Suprapubic skin (tissue), 4 donors: ENCODE measurements at regions not wholly inside any gene's neighbourhood (a gene's known extent, or its start where the extent isn't known, plus 50 kb on each side); places are given as distances from the start of the nearest gene placed in this dataset.

Source experiments
- DNase-seq, 2 donors: peaks; one replicate each; pipeline ENCODE4 v3.0.0-alpha.2; 2019; ENCODE audit warnings: low spot score in 2 of 2
- H3K27ac ChIP-seq: fragments of 200-600 bp; sonication (generic); one replicate; pipeline ENCODE4 v1.5.1; 2019
- H3K27me3 ChIP-seq: fragments of 200-600 bp; sonication (generic); one replicate; pipeline ENCODE4 v1.5.1; 2019
- H3K36me3 ChIP-seq: fragments of 200-600 bp; sonication (generic); one replicate; pipeline ENCODE4 v1.5.1; 2019
- H3K4me1 ChIP-seq: fragments of 200-600 bp; sonication (generic); one replicate; pipeline ENCODE4 v1.5.1; 2019
- H3K4me3 ChIP-seq: fragments of 200-600 bp; sonication (generic); one replicate; pipeline ENCODE4 v1.5.1; 2019; ENCODE audit warnings: mild to moderate bottlenecking
- H3K9me3 ChIP-seq: fragments of 200-600 bp; sonication (generic); one replicate; pipeline ENCODE4 v1.5.1; 2019
- CTCF ChIP-seq, 2 donors: fragments of 200-600 bp in 1 of 2; fragments of 450-650 bp in 1 of 2; sonication (generic) in 1 of 2; IDR thresholded peaks; one replicate each; pipeline ENCODE4 v1.5.1; 2016 to 2019; ENCODE audit warnings: antibody characterized with exemption in 2 of 2, mild to moderate bottlenecking in 1 of 2, moderate library complexity in 1 of 2
- EP300 ChIP-seq: sonication (generic); formaldehyde crosslinking; IDR thresholded peaks from one replicate; pipeline ENCODE4 v1.6.1; 2017; ENCODE audit warnings: antibody characterized with exemption
- POLR2A ChIP-seq, 2 donors: fragments of 450-650 bp; IDR thresholded peaks; one replicate each; pipeline ENCODE4 v1.6.1; 2017; ENCODE audit warnings: antibody characterized with exemption in 2 of 2, mild to moderate bottlenecking in 2 of 2, moderate library complexity in 2 of 2
- POLR2AphosphoS5 ChIP-seq, 3 donors: sonication (generic); formaldehyde crosslinking; IDR thresholded peaks; one replicate each; pipeline ENCODE4 v1.6.1; 2017; ENCODE audit warnings: antibody characterized with exemption in 3 of 3
- WGBS: methylation state at CpG from one replicate; pipeline ENCODE4 v1.1.5; 2018; 5-methylcytosine and 5-hydroxymethylcytosine counted together

- no peak for DNase-seq
- Histone ChIP-seq H3K27me3 (no peaks in the 10 kb centered on the region), H3K9me3 (no peaks in the 10 kb centered on the region), H3K36me3 (no peaks in the 10 kb centered on the region), H3K27ac (no peak overlapping the region), H3K4me3 (no peak overlapping the region), H3K4me1 (no peaks in the 10 kb centered on the region)
- WGBS = 91% methylated on average over 1 of the region's 1 CpG
- TF ChIP-seq EP300 (no peak), POLR2AphosphoS5 (IDR thresholded peaks at IDR 0.05) (no peak), CTCF (IDR thresholded peaks at IDR 0.05) (no peak), POLR2A (IDR thresholded peaks at IDR 0.05) (no peak)
Observed at GRCh38 chr3:20327889-20328288, 141.9 kb upstream of the SGO1 start.

GRCh38 chr3:20326541-20326940 lies 140.5 kb upstream of the SGO1 start:
- Histone ChIP-seq H3K27ac (no peak overlapping the region), H3K4me1 (no peaks in the 10 kb centered on the region), H3K4me3 (no peak overlapping the region), H3K36me3 (no peaks in the 10 kb centered on the region), H3K9me3 (no peaks in the 10 kb centered on the region), H3K27me3 (no peaks in the 10 kb centered on the region)
- WGBS = 100% methylated on average over 1 of the region's 1 CpG
- DNase-seq = no peak
- TF ChIP-seq EP300 = no peak
- TF ChIP-seq POLR2AphosphoS5 (IDR thresholded peaks at IDR 0.05) = no peak
- no peak for TF ChIP-seq CTCF (IDR thresholded peaks at IDR 0.05)
- no peak for TF ChIP-seq POLR2A (IDR thresholded peaks at IDR 0.05)

GRCh38 chr3:20325563-20325962 lies 139.6 kb upstream of the SGO1 start:
- Histone ChIP-seq H3K27me3 (no peaks in the 10 kb centered on the region), H3K4me1 (no peaks in the 10 kb centered on the region), H3K27ac (no peak overlapping the region), H3K36me3 (no peaks in the 10 kb centered on the region), H3K9me3 (no peaks in the 10 kb centered on the region), H3K4me3 (no peak overlapping the region)
- TF ChIP-seq POLR2A (IDR thresholded peaks at IDR 0.05) (no peak), EP300 (no peak), POLR2AphosphoS5 (IDR thresholded peaks at IDR 0.05) (no peak), CTCF (IDR thresholded peaks at IDR 0.05) (no peak)
- DNase-seq = no peak
- 100% methylated on average over 1 of the region's 1 CpG for WGBS

- H3K9me3 ChIP-seq = no peaks in the 10 kb centered on the region
- H3K36me3 ChIP-seq = no peaks in the 10 kb centered on the region
- WGBS = 52% methylated on average over 1 of the region's 1 CpG
- H3K4me3 ChIP-seq = no peak overlapping the region
- no peaks in the 10 kb centered on the region for H3K4me1 ChIP-seq
- no peak for DNase-seq
- H3K27me3 ChIP-seq = no peaks in the 10 kb centered on the region
- H3K27ac ChIP-seq = no peak overlapping the region
- no peak for TF ChIP-seq POLR2AphosphoS5 (IDR thresholded peaks at IDR 0.05)
- TF ChIP-seq POLR2A (IDR thresholded peaks at IDR 0.05) = no peak
- TF ChIP-seq EP300 = no peak
- TF ChIP-seq CTCF (IDR thresholded peaks at IDR 0.05) = no peak
Observed at GRCh38 chr3:20324664-20325478, 138.9 kb upstream of the SGO1 start.

GRCh38 chr3:20323307-20323927 lies 137.4 kb upstream of the SGO1 start:
- Histone ChIP-seq H3K4me1 (no peaks in the 10 kb centered on the region), H3K4me3 (no peak overlapping the region), H3K9me3 (no peaks in the 10 kb centered on the region), H3K36me3 (no peaks in the 10 kb centered on the region), H3K27me3 (no peaks in the 10 kb centered on the region), H3K27ac (no peak overlapping the region)
- 87% methylated on average over 8 of the region's 8 CpGs for WGBS
- no peak for TF ChIP-seq EP300
- no peak for TF ChIP-seq POLR2AphosphoS5 (IDR thresholded peaks at IDR 0.05)
- no peak for TF ChIP-seq POLR2A (IDR thresholded peaks at IDR 0.05)
- TF ChIP-seq CTCF (IDR thresholded peaks at IDR 0.05) = no peak
- DNase-seq = no peak
